Astrocyte (in vitro differentiated cells and primary cell): ENCODE measurements at regions not wholly inside any gene's neighbourhood (a gene's known extent, or its start where the extent isn't known, plus 50 kb on each side); places are given as distances from the start of the nearest gene placed in this dataset.
A peak's percentile ranks its signal among the peaks of the same experiment; 100 is the strongest.

Experiments used
- DNase-seq: peaks from one replicate; pipeline ENCODE4 v3.0.0-alpha.2; 2010; ENCODE audit warnings: low read depth
- FAIRE-seq: peaks from 2 replicates; lab custom pipeline; 2011; peaks lifted over from hg19 to GRCh38; lab: Jason Lieb, UNC
- H2AFZ ChIP-seq: 2 replicates; pipeline ENCODE4 v1.6.0; 2012; ENCODE audit warnings: low read depth, low read length, inconsistent platforms
- H3K27ac ChIP-seq: 2 replicates; pipeline ENCODE4 v1.5.1; 2011; ENCODE audit warnings: low read depth, low read length, inconsistent platforms
- H3K27me3 ChIP-seq: 2 replicates; pipeline ENCODE4 v1.6.0; 2011; ENCODE audit warnings: low read length, inconsistent platforms; ENCODE audit not compliant: insufficient read depth
- H3K36me3 ChIP-seq: 2 replicates; pipeline ENCODE4 v1.5.1; 2011; ENCODE audit warnings: low read length, inconsistent platforms; ENCODE audit not compliant: insufficient read depth
- H3K4me1 ChIP-seq: 2 replicates; pipeline ENCODE4 v1.5.1; 2011; ENCODE audit warnings: low read length, inconsistent platforms; ENCODE audit not compliant: insufficient read depth
- H3K4me2 ChIP-seq: 2 replicates; pipeline ENCODE4 v1.6.0; 2012; ENCODE audit warnings: low read length, inconsistent platforms
- H3K4me3 ChIP-seq: 2 replicates; pipeline ENCODE4 v1.5.1; 2011; ENCODE audit warnings: low read depth, mild to moderate bottlenecking, low read length, inconsistent platforms; ENCODE audit not compliant: insufficient read depth
- H3K79me2 ChIP-seq: 2 replicates; pipeline ENCODE4 v1.6.0; 2012; ENCODE audit warnings: mild to moderate bottlenecking, low read length, inconsistent platforms; ENCODE audit not compliant: insufficient read depth
- H3K9ac ChIP-seq: 2 replicates; pipeline ENCODE4 v1.6.0; 2012; ENCODE audit warnings: mild to moderate bottlenecking, low read length, inconsistent platforms
- H3K9me3 ChIP-seq: 2 replicates; pipeline ENCODE4 v1.5.1; 2012; ENCODE audit warnings: low read depth, mild to moderate bottlenecking, low read length, inconsistent platforms; ENCODE audit not compliant: insufficient read depth
- H4K20me1 ChIP-seq: 2 replicates; pipeline ENCODE4 v1.6.0; 2012; ENCODE audit warnings: low read length, inconsistent platforms; ENCODE audit not compliant: insufficient read depth
- H3K27ac Mint-ChIP-seq: one replicate; pipeline ENCODE4 v1.8.0; 2021; ENCODE audit warnings: mild to moderate bottlenecking, mixed read lengths; ENCODE audit not compliant: unreplicated experiment
- H3K27me3 Mint-ChIP-seq: one replicate; pipeline ENCODE4 v1.8.0; 2021; ENCODE audit warnings: low read depth, mixed read lengths; ENCODE audit not compliant: unreplicated experiment
- H3K36me3 Mint-ChIP-seq: one replicate; pipeline ENCODE4 v1.8.0; 2021; ENCODE audit warnings: low read depth, mixed read lengths; ENCODE audit not compliant: unreplicated experiment
- H3K4me1 Mint-ChIP-seq: one replicate; pipeline ENCODE4 v1.8.0; 2021; ENCODE audit warnings: low read depth, mixed read lengths; ENCODE audit not compliant: unreplicated experiment
- H3K4me3 Mint-ChIP-seq: one replicate; pipeline ENCODE4 v1.8.0; 2021; ENCODE audit warnings: mild to moderate bottlenecking, moderate library complexity, mixed read lengths; ENCODE audit not compliant: unreplicated experiment
- H3K9me3 Mint-ChIP-seq: one replicate; pipeline ENCODE4 v1.8.0; 2021; ENCODE audit warnings: mild to moderate bottlenecking, mixed read lengths; ENCODE audit not compliant: unreplicated experiment
- EZH2 ChIP-seq: IDR thresholded peaks from 2 replicates; pipeline ENCODE4 v1.6.1; 2012; ENCODE audit warnings: mild to moderate bottlenecking, low read length, inconsistent platforms; ENCODE audit not compliant: insufficient read depth
- TF ChIP-seq, protein P1 (sequence below): IDR thresholded peaks from 2 replicates; pipeline ENCODE4 v1.5.1; 2011; ENCODE audit warnings: low read depth, mild to moderate bottlenecking, inconsistent platforms, low read length, moderate library complexity; ENCODE audit not compliant: insufficient read depth

DNA sequence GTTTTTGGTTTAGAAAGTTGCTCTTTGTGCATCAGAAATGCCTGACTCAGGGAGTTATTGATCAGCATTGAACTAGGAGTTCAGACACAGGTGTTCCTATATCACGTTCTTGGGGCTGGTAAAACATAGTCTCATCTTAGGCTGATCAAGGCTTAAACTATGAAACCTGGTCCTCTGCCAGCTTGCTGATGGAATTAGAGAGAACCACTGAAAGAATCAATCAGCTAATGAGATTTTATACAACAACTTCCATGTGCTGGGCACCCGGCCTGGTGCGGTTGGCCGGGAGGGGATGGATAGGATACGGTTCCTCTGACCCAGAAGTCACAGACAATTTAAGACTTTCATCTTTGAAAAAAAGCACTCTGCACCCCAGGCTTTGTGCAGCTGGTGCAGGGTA lies 164.9 kb downstream of the RDH14 start:
- H3K9me3 Mint-ChIP-seq = no peaks in the 10 kb centered on the region
- no peak overlapping the region for H3K4me3 ChIP-seq
- no peaks in the 10 kb centered on the region for H3K4me1 ChIP-seq
- H3K4me2 ChIP-seq = no peak overlapping the region
- H3K27ac Mint-ChIP-seq = no peak overlapping the region
- H3K9ac ChIP-seq = no peak overlapping the region
- H3K36me3 Mint-ChIP-seq = no peaks in the 10 kb centered on the region
- DNase-seq (no peak), FAIRE-seq (no peak)
- H3K79me2 ChIP-seq = no peaks in the 10 kb centered on the region
- H4K20me1 ChIP-seq = no peaks in the 10 kb centered on the region
- no peaks in the 10 kb centered on the region for H3K4me1 Mint-ChIP-seq
- H3K27me3 Mint-ChIP-seq = peaks cover 16% of the 10 kb centered on the region
- H3K9me3 ChIP-seq = no peaks in the 10 kb centered on the region
- H2AFZ ChIP-seq = no peak overlapping the region
- no peaks in the 10 kb centered on the region for H3K27me3 ChIP-seq
- TF ChIP-seq, protein P1, sequence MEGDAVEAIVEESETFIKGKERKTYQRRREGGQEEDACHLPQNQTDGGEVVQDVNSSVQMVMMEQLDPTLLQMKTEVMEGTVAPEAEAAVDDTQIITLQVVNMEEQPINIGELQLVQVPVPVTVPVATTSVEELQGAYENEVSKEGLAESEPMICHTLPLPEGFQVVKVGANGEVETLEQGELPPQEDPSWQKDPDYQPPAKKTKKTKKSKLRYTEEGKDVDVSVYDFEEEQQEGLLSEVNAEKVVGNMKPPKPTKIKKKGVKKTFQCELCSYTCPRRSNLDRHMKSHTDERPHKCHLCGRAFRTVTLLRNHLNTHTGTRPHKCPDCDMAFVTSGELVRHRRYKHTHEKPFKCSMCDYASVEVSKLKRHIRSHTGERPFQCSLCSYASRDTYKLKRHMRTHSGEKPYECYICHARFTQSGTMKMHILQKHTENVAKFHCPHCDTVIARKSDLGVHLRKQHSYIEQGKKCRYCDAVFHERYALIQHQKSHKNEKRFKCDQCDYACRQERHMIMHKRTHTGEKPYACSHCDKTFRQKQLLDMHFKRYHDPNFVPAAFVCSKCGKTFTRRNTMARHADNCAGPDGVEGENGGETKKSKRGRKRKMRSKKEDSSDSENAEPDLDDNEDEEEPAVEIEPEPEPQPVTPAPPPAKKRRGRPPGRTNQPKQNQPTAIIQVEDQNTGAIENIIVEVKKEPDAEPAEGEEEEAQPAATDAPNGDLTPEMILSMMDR = no peak
- TF ChIP-seq EZH2 = no peak
- H3K27ac ChIP-seq = no peak overlapping the region
- H3K4me3 Mint-ChIP-seq = no peak overlapping the region
- H3K36me3 ChIP-seq = no peaks in the 10 kb centered on the region

GRCh38 chr2:18387441-18388206 lies 172.8 kb downstream of the RDH14 start:
- TF ChIP-seq EZH2 = no peak
- TF ChIP-seq, protein P1 = peak; percentile 97
- DNase-seq (peak; percentile 45), FAIRE-seq (peak; percentile 98)
- Histone ChIP-seq H3K4me2 (no peak overlapping the region), H3K9me3 (no peaks in the 10 kb centered on the region), H3K9ac (no peak overlapping the region), H3K4me3 (no peak overlapping the region), H3K27ac (no peak overlapping the region), H4K20me1 (no peaks in the 10 kb centered on the region), H3K79me2 (no peaks in the 10 kb centered on the region), H2AFZ (no peak overlapping the region), H3K27me3 (no peaks in the 10 kb centered on the region), H3K4me1 (no peaks in the 10 kb centered on the region), H3K36me3 (no peaks in the 10 kb centered on the region)
- peaks cover 3% of the 10 kb centered on the region for H3K27me3 Mint-ChIP-seq
- H3K9me3 Mint-ChIP-seq = no peaks in the 10 kb centered on the region
- no peaks in the 10 kb centered on the region for H3K4me1 Mint-ChIP-seq
- H3K4me3 Mint-ChIP-seq = no peak overlapping the region
- no peak overlapping the region for H3K27ac Mint-ChIP-seq
- H3K36me3 Mint-ChIP-seq = no peaks in the 10 kb centered on the region

DNA sequence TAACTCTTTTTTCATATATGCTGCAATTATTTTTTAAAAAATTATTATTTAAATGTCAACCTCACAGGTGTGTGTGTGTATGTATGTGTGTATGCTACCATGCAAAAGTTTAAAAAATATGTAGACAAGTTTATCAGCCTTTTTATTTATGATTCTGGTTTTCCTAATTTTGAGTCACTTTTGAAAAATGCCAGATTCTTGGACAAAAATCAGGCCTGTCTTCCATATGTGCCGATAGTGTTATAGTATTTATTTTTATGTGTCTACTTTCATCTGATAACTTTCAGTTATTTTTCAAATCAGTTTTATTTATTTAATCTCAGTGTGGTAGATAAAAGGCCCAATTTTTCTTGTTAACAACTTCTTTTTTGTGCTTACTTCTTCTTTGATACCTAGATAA lies 176.2 kb downstream of the RDH14 start:
- Histone ChIP-seq H3K27ac (no peak overlapping the region), H3K9ac (no peak overlapping the region), H3K27me3 (no peaks in the 10 kb centered on the region), H4K20me1 (no peaks in the 10 kb centered on the region), H3K4me1 (no peaks in the 10 kb centered on the region), H3K4me3 (no peak overlapping the region), H3K4me2 (no peak overlapping the region), H3K36me3 (no peaks in the 10 kb centered on the region), H3K9me3 (no peaks in the 10 kb centered on the region), H2AFZ (no peak overlapping the region), H3K79me2 (no peaks in the 10 kb centered on the region)
- Mint-ChIP-seq H3K36me3 (no peaks in the 10 kb centered on the region), H3K27me3 (peaks cover 2% of the 10 kb centered on the region), H3K4me3 (no peak overlapping the region), H3K27ac (no peak overlapping the region), H3K9me3 (no peaks in the 10 kb centered on the region), H3K4me1 (no peaks in the 10 kb centered on the region)
- FAIRE-seq = no peak
- no peak for TF ChIP-seq EZH2
- TF ChIP-seq, protein P1 = no peak
- DNase-seq = peak; percentile 47
